ENCODE measurements at regions not wholly inside any gene's neighbourhood (a gene's known extent, or its start where the extent isn't known, plus 50 kb on each side); places are given as distances from the start of the nearest gene placed in this dataset.

GRCh38 chr1:166327886-166328285 is 161.1 kb upstream of the FAM78B start:
- H3K4me3 ChIP-seq (ENCODE audit: low read depth, low read length), result no peak overlapping the region
- DNase-seq (ENCODE audit: low read depth), result no peak
- no peak for TF ChIP-seq CTCF (IDR thresholded peaks at IDR 0.05; ENCODE audit: insufficient read depth, low read length)

- DNase-seq (ENCODE audit: low read depth), result no peak
- H3K4me3 ChIP-seq (ENCODE audit: low read depth, low read length), result no peak overlapping the region
- TF ChIP-seq CTCF (IDR thresholded peaks at IDR 0.05; ENCODE audit: insufficient read depth, low read length), result no peak
Observed at GRCh38 chr1:166328956-166329355, 162.2 kb upstream of the FAM78B start.

- TF ChIP-seq CTCF (IDR thresholded peaks at IDR 0.05; ENCODE audit: insufficient read depth, low read length), result no peak
- no peak for DNase-seq (ENCODE audit: low read depth)
Observed at GRCh38 chr1:166330096-166330495, 163.3 kb upstream of the FAM78B start.

GRCh38 chr1:166338105-166338504 is 171.3 kb upstream of the FAM78B start:
- TF ChIP-seq CTCF (IDR thresholded peaks at IDR 0.05; ENCODE audit: insufficient read depth, low read length), result no peak
- H3K4me3 ChIP-seq (ENCODE audit: low read depth, low read length), result no peak overlapping the region
- DNase-seq (ENCODE audit: low read depth), result no peak

More at GRCh38 chr1:166330096-166330495, 163.3 kb upstream of the FAM78B start:
- no peak overlapping the region for H3K4me3 ChIP-seq (ENCODE audit: low read depth, low read length)

- TF ChIP-seq CTCF (IDR thresholded peaks at IDR 0.05; ENCODE audit: insufficient read depth, low read length), result no peak
- no peak overlapping the region for H3K4me3 ChIP-seq (ENCODE audit: low read depth, low read length)
- DNase-seq (ENCODE audit: low read depth), result no peak
Observed at GRCh38 chr1:166340709-166341108, 173.9 kb upstream of the FAM78B start.

GRCh38 chr1:166343276-166343675 is 176.5 kb upstream of the FAM78B start:
- no peak for DNase-seq (ENCODE audit: low read depth)
- no peak for TF ChIP-seq CTCF (IDR thresholded peaks at IDR 0.05; ENCODE audit: insufficient read depth, low read length)
- no peak overlapping the region for H3K4me3 ChIP-seq (ENCODE audit: low read depth, low read length)

- TF ChIP-seq CTCF (IDR thresholded peaks at IDR 0.05; ENCODE audit: insufficient read depth, low read length), result no peak
- no peak for DNase-seq (ENCODE audit: low read depth)
Observed at GRCh38 chr1:166350490-166350889, 183.7 kb upstream of the FAM78B start.

More at GRCh38 chr1:166350490-166350889, 183.7 kb upstream of the FAM78B start:
- H3K4me3 ChIP-seq (ENCODE audit: low read depth, low read length), result no peak overlapping the region

Data from fibroblast of the aortic adventitia (primary cell).